HPDE6-E6E7 (cell line): ENCODE measurements at regions not wholly inside any gene's neighbourhood (a gene's known extent, or its start where the extent isn't known, plus 50 kb on each side); places are given as distances from the start of the nearest gene placed in this dataset.

Source experiments
- DNase-seq: peaks from one replicate; pipeline ENCODE4 v3.0.0; 2011; ENCODE audit warnings: missing footprints; ENCODE audit errors: extremely low spot score

GRCh38 chr18:69328086-69328485, 72.6 kb upstream of the DOK6 start:
- no peak for DNase-seq

- DNase-seq: no peak
These were observed 70.2 kb upstream of the DOK6 start for GRCh38 chr18:69330385-69331005.

- DNase-seq: no peak
These were observed 50.6 kb upstream of the DOK6 start for GRCh38 chr18:69349912-69350597.
